T-helper 1 cell treated with Interleukin-12 subunit alpha and Interleukin-12 subunit beta and Interleukin-4 antibody, amounts not matched to agents 30 μg/mL and 1 μg/mL, for 36 hours (primary cell): ENCODE measurements at regions not wholly inside any gene's neighbourhood (a gene's known extent, or its start where the extent isn't known, plus 50 kb on each side); places are given as distances from the start of the nearest gene placed in this dataset.

Source experiments
- H3K27ac Mint-ChIP-seq: one replicate; pipeline ENCODE4 v1.8.0; 2021; ENCODE audit warnings: mild to moderate bottlenecking, mixed read lengths
- H3K27me3 Mint-ChIP-seq: one replicate; pipeline ENCODE4 v1.8.0; 2021; ENCODE audit warnings: low read depth, mixed read lengths
- H3K36me3 Mint-ChIP-seq: one replicate; pipeline ENCODE4 v1.8.0; 2021; ENCODE audit warnings: low read depth, mixed read lengths
- H3K4me1 Mint-ChIP-seq: one replicate; pipeline ENCODE4 v1.8.0; 2021; ENCODE audit warnings: low read depth, mixed read lengths
- H3K4me3 Mint-ChIP-seq: one replicate; pipeline ENCODE4 v1.8.0; 2021; ENCODE audit warnings: mild to moderate bottlenecking, moderate library complexity, mixed read lengths
- H3K9me3 Mint-ChIP-seq: one replicate; pipeline ENCODE4 v1.8.0; 2021; ENCODE audit warnings: mixed read lengths

DNA sequence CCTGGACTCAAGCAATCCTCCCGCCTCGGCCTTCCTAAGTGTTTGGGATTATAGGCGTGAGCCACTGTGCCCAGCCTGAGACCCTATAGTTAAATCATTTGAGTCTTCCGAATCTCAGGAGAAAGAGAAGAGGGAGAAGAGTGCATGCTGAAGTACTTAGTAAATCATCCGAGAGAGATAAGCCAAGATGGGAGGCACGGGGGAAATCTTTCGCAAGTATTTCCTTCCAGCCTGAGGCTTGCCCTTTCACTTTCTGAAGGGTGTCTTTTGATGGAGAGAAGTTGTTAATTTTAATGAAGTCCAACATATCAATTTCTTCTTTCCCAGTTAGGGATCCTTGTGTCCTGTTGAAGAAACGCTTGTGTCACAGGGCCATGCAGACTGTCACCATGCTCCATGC, 97.1 kb upstream of the SLC6A6 start:
- Mint-ChIP-seq H3K36me3 (no peaks in the 10 kb centered on the region), H3K4me3 (no peak overlapping the region), H3K27ac (no peak overlapping the region), H3K9me3 (no peaks in the 10 kb centered on the region), H3K4me1 (peaks cover 6% of the 10 kb centered on the region), H3K27me3 (peaks cover 21% of the 10 kb centered on the region)

DNA sequence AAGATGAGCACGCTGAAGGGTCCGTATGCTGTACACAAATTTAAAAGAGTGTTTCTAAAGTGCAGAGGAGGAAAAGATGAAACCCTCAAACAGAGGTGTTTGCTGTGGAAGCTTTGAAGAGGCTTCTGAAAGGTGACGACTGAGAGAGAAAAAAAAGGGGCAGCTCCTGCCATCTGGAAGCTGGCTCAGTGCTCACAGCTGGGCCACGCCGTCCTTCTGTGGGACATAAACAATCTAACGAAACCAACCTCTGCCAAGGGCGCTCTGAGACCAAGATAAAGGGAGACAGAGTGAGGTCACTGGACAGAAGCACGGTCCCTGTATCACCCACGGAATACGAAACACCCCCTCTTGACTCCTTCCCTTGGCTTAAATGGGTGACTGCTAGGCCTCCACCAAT, 96.3 kb upstream of the SLC6A6 start:
- H3K27me3 Mint-ChIP-seq = peaks cover 21% of the 10 kb centered on the region
- no peak overlapping the region for H3K27ac Mint-ChIP-seq
- H3K36me3 Mint-ChIP-seq = no peaks in the 10 kb centered on the region
- no peak overlapping the region for H3K4me3 Mint-ChIP-seq
- H3K9me3 Mint-ChIP-seq = no peaks in the 10 kb centered on the region
- H3K4me1 Mint-ChIP-seq = peaks cover 6% of the 10 kb centered on the region

DNA sequence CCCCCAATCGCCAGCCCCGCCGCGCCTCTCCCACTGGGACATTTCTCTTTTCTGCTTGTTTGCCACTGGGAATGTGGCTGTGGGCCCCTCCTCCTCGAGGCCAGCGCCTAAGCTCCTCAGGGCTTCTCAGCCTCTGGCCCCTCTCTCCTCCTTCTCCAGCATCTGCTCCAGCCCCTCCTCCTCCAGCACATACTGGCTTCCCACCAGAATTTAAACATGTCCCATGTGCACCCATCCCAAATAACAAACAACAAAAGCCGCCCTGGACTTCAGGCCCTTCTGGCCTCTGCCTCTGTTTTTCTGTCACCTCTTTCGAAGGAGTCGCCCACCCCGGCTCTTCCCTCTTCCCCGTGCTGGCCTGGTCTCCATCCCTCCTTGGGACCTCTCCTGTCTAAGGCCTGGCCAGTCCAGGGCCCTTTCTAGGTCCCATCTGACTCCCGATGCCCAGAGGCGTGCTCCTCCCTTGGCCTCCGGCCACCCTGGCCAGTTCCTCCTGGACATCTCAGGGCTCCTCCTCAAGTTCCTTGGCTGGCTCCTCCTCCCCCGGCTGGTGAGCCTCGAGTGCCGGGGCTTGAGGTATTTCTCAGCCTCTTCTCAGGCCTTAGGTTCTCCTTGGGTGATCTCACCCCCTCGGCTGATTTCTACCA, 94.6 kb upstream of the SLC6A6 start:
- no peaks in the 10 kb centered on the region for H3K36me3 Mint-ChIP-seq
- H3K27me3 Mint-ChIP-seq = peaks cover 27% of the 10 kb centered on the region
- H3K27ac Mint-ChIP-seq = no peak overlapping the region
- no peaks in the 10 kb centered on the region for H3K9me3 Mint-ChIP-seq
- H3K4me1 Mint-ChIP-seq = peaks cover 6% of the 10 kb centered on the region
- no peak overlapping the region for H3K4me3 Mint-ChIP-seq

DNA sequence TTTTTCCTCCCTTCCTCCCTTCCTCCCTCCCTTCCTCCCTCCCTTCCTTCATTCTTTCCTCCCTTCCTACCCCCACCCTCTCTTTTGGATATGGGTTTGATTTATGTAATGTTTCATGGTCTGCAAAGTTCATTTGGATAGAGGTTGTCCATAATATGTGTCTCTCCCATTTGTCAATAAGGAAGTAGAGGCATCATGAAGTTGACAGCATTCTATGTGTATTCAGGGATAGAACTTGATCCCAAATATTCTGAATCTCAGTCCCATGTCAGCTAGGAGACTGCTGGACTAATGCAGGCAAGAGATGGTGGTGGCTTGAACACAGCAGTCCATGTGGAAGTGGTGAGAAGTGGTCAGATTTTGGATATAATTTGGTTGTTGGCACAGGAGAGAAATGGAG, 90.7 kb upstream of the SLC6A6 start:
- H3K4me3 Mint-ChIP-seq = no peak overlapping the region
- H3K36me3 Mint-ChIP-seq = no peaks in the 10 kb centered on the region
- H3K27me3 Mint-ChIP-seq = peaks cover 24% of the 10 kb centered on the region
- no peaks in the 10 kb centered on the region for H3K9me3 Mint-ChIP-seq
- no peak overlapping the region for H3K27ac Mint-ChIP-seq
- no peaks in the 10 kb centered on the region for H3K4me1 Mint-ChIP-seq

DNA sequence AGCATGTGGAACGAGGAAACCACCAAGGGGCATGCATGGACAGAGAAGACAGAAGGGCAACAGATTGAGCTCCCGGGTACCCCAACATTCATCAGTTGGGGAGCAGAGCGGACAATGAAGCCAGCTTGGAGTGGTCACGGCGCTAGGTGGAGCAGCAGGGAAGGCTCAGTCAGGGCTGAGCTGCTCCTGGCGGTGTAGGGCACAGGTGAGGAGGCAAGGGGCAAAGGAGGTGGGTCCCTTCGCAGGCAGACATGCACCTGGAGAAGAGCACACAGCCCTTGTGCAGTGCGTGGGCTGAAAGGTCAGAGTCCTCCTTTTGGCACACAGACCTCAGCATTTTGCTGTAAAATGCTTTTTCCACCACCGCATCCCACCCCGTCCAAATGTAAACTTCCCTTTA, 90.0 kb upstream of the SLC6A6 start:
- Mint-ChIP-seq H3K27me3 (peaks cover 22% of the 10 kb centered on the region), H3K9me3 (no peaks in the 10 kb centered on the region), H3K4me3 (no peak overlapping the region), H3K36me3 (no peaks in the 10 kb centered on the region), H3K4me1 (no peaks in the 10 kb centered on the region), H3K27ac (no peak overlapping the region)

DNA sequence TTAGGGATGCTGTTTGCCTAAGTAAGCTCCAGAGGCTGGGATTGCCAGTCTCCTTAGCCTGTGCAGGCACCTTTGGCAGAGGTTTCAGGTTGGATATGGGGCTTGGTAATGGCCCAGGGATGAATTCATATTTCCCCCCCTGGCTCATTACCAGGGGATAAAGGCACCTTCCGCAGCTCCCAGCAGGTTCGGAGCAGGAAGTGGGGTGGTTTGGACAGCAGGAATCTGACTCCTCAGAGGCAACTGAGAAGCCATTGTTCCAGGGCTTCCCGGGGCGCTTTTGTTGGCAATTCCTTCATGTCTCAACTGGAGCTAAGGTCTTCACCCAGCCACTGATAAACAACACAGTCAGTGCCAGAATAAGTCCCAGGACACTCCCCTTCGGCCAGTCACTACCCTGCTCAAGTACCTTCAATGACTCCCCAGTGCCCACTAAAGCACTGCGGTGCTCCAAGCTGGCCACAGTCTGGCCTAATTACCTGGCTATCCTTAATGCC, 85.3 kb upstream of the SLC6A6 start:
- Mint-ChIP-seq H3K9me3 (peaks cover 8% of the 10 kb centered on the region), H3K4me3 (no peak overlapping the region), H3K27me3 (peaks cover 10% of the 10 kb centered on the region), H3K36me3 (no peaks in the 10 kb centered on the region), H3K27ac (no peak overlapping the region), H3K4me1 (peaks cover 4% of the 10 kb centered on the region)

DNA sequence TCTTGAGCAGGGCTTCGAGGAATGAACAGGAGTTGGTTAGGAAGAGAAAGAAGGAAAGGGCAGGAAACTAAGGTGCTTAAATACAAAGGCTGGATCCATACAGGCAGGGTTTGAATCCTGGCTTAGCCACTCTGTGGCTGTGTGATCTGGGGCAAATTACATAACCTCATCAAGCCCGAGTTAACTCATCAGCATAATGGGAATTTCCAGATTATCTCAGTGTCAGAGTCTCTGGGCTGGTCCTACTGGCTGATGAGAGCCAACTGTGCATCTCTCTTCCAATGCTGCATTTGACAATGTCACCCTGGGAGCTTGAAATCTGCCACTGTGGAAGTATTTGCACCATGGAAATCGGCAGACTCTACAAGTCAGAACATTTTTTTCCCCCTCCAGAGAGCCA, 83.8 kb upstream of the SLC6A6 start:
- peaks cover 4% of the 10 kb centered on the region for H3K4me1 Mint-ChIP-seq
- no peak overlapping the region for H3K4me3 Mint-ChIP-seq
- peaks cover 8% of the 10 kb centered on the region for H3K9me3 Mint-ChIP-seq
- no peaks in the 10 kb centered on the region for H3K36me3 Mint-ChIP-seq
- no peak overlapping the region for H3K27ac Mint-ChIP-seq
- peaks cover 5% of the 10 kb centered on the region for H3K27me3 Mint-ChIP-seq

DNA sequence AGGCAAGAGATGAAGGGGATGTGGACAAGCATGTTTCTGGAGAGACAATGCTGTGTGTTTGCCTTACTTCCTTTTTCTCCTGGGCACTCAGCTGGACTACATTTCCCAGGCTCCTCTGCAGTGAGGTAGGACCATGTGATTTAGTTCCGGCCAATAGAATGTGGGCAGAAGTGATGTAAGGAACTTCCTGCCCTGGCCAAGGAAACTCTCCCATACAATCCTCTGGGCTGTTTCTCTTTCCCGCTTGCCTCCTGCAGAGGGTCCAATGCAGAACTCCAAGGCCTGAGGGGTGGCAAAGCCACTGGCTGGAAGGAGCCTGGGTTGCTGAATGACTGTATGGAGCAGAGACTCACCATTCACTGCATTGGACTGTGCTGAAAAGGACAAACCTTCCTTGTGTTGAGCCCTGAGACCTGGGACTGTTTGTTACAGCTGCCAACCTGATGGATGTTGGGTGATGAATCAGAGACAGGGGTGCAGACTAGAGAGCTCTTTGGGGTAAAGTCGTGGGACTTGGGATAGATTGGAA, 82.7 kb upstream of the SLC6A6 start:
- Mint-ChIP-seq H3K27ac (no peak overlapping the region), H3K4me1 (peaks cover 4% of the 10 kb centered on the region), H3K27me3 (peaks cover 4% of the 10 kb centered on the region), H3K9me3 (peaks cover 8% of the 10 kb centered on the region), H3K4me3 (no peak overlapping the region), H3K36me3 (no peaks in the 10 kb centered on the region)

DNA sequence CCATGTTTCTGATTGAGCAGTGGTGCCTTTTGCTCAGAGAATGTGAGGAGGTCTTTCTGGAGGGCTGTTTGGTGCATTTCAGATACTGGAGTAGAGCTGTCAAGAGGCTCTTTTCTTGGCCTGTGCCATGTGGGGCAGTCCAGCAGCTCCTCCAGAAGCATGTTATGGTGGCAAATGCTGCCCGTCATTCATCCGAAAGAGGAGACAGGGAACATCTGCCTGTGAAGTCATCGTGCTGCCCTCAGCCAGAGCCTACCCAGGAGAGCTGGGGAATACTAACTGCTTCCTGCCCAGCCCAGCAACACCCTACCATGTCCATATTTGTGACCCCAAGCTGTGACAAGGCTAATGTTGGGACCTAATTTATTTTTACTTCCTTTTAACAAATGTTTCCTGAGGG, 82.2 kb upstream of the SLC6A6 start:
- Mint-ChIP-seq H3K27me3 (peaks cover 4% of the 10 kb centered on the region), H3K27ac (no peak overlapping the region), H3K4me3 (no peak overlapping the region), H3K36me3 (no peaks in the 10 kb centered on the region), H3K9me3 (peaks cover 8% of the 10 kb centered on the region), H3K4me1 (peaks cover 4% of the 10 kb centered on the region)

DNA sequence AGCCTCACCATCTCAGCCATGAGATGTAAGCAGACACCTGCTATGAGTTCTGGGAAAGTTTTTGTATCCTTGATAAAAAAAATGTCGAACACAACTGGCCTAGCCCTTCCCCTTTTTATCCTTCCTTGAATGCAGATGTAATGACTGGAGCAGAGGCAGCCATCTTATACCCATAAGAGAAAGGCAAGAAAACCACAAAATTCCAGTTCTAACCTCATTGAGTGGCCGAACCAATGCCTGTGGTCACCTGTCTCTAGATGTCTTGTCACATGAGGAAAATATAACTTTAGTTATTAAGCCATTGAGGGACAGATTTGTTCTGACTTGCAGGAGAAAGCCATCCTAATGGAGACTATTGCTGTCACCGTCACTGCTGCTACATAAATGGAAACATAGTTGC, 80.4 kb upstream of the SLC6A6 start:
- Mint-ChIP-seq H3K4me3 (no peak overlapping the region), H3K27ac (no peak overlapping the region), H3K36me3 (no peaks in the 10 kb centered on the region), H3K9me3 (peaks cover 8% of the 10 kb centered on the region), H3K4me1 (peaks cover 4% of the 10 kb centered on the region), H3K27me3 (peaks cover 4% of the 10 kb centered on the region)

DNA sequence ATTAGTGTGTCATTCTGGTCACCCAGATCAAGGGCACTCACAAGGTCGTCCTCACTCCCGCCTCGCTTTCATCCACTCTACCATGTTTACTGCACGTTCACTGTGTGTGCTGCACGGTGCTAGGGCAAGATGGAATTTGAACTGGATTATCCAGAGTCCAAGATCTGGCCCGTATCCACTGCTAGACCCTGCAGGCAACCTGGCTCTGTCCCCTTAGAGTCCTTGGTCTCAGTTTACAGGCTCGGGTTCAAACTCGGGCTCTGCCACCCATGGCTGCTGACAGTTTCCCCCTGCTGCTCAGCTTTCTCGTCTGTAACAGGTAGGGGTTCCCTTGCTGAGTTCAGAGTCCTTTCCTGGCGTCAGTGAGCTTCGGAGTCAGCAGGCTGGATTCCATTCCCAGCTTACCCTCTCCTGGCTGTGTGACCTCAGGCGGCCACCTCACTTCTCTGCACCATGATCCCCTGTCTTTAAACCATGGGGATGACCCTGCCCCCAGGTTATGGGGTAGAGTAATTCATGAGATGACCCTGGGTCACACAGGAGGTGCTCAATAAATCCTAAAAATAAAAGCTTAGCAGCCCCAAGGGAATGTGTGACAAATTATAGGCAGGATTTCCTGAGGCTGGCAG, 79.6 kb upstream of the SLC6A6 start:
- Mint-ChIP-seq H3K27ac (no peak overlapping the region), H3K4me3 (no peak overlapping the region), H3K9me3 (peaks cover 8% of the 10 kb centered on the region), H3K27me3 (peaks cover 4% of the 10 kb centered on the region), H3K4me1 (peaks cover 4% of the 10 kb centered on the region), H3K36me3 (no peaks in the 10 kb centered on the region)

DNA sequence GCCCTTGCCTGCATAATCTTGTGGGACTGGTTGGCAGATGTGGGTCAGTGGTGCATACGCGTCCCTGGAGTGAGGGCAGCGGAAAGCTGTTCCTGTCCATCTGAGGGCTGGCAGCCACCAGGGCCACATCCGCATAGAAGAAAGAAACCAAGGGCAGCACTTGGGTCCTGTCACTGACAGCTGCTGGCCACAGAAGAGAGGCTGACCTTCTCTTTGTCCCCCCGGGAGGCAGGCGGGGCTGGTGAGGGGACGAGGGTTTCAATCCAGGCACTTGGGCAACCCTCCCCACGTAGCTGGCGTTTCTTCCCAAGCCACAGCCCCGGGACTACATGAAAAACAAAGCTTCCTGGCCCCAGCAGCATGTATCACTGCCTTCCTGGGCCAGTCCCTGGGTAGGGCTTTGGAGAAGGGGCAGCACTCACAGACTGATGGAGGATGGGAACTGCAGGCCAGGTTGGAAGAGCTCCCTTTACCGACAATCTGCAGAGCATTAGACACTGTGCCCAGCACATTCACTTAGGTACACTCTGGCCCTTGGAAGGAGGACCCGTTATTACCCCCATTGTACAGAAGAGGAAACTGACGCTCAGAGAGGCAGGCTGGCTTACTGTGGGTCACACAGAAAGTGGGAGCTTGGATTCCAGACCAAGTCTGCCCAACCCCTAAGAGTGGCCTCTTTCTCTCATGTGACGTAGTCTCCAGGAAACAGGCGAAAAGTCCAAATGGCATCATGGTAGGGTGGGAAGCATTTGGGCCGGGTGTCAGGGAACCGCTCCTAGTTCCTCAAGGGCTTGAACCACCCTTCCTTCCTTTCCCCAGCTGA, 78.8 kb upstream of the SLC6A6 start:
- Mint-ChIP-seq H3K4me3 (no peak overlapping the region), H3K4me1 (no peaks in the 10 kb centered on the region), H3K9me3 (peaks cover 8% of the 10 kb centered on the region), H3K36me3 (no peaks in the 10 kb centered on the region), H3K27me3 (no peaks in the 10 kb centered on the region), H3K27ac (no peak overlapping the region)

DNA sequence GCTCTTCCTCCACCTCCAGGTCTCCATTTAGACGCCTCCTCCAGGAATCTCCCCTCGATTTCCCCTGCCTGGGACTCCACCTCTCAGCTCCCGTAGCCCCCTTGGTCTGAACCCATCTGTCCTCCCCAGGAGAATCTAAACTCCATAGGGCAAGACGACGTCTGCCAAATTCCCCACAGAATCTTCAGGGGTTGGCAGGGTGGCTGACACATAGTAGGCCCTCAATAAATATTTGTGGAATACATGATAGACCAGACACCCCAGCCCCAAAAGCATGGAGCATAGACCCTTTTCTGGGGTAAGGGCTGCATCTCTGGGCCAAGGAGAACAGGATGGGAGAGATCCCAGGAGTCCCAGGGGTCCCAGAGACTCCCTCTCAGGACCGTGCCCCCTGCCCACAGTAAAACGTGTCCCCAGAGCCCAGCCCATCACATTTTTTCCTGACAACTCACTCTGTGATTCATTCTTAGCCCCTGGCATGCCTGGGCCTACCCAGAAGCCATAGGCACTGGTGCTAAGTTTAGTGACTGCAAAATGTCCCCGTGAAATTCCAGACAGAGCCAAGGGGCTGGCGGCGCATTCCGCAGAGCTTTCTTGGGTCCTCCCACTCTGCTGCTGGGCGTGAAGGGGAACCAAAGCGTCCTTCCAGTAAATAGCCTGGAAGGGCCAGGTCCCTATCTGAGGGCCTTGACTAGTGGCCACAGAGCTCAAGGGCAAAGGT, 78.0 kb upstream of the SLC6A6 start:
- no peaks in the 10 kb centered on the region for H3K36me3 Mint-ChIP-seq
- H3K4me3 Mint-ChIP-seq = no peak overlapping the region
- no peaks in the 10 kb centered on the region for H3K27me3 Mint-ChIP-seq
- no peak overlapping the region for H3K27ac Mint-ChIP-seq
- no peaks in the 10 kb centered on the region for H3K4me1 Mint-ChIP-seq
- H3K9me3 Mint-ChIP-seq = peaks cover 6% of the 10 kb centered on the region

DNA sequence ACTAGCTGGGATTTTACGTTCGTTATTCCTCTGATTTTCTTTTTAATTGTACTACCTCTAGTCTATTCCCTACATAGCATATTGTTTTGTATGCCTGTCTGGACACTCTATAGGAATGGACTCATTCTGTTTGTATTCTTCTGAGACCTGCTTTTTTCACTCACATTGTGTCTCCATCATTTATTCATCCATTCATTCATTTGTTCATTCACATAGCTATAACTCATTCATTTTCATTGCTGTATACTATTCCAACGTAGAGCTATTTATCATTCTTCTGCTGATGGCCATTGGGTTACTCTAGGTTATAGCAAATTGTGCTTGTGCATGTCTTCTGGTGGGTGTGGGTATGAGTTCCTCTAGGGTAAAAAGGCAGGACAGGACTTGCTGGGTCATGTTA, 74.0 kb upstream of the SLC6A6 start:
- H3K36me3 Mint-ChIP-seq = no peaks in the 10 kb centered on the region
- H3K27me3 Mint-ChIP-seq = peaks cover 5% of the 10 kb centered on the region
- peak overlapping the region; percentile 15 for H3K27ac Mint-ChIP-seq
- no peaks in the 10 kb centered on the region for H3K4me1 Mint-ChIP-seq
- no peak overlapping the region for H3K4me3 Mint-ChIP-seq
- no peaks in the 10 kb centered on the region for H3K9me3 Mint-ChIP-seq
